Left ventricle myocardium inferior (tissue), 1 donor: ENCODE measurements at regions not wholly inside any gene's neighbourhood (a gene's known extent, or its start where the extent isn't known, plus 50 kb on each side); places are given as distances from the start of the nearest gene placed in this dataset.

Experiments used
- DNase-seq: peaks from one replicate; pipeline ENCODE4 v3.0.0-alpha.2; 2020
- H3K27ac ChIP-seq: fragments of 200-600 bp; replicated peaks from 2 replicates; pipeline ENCODE4 v1.8.0; 2021
- H3K27me3 ChIP-seq: fragments of 200-600 bp; 2 replicates; pipeline ENCODE4 v1.8.0; 2021; ENCODE audit warnings: low read depth
- H3K36me3 ChIP-seq: fragments of 200-600 bp; 2 replicates; pipeline ENCODE4 v1.8.0; 2021
- H3K4me1 ChIP-seq: fragments of 200-600 bp; 2 replicates; pipeline ENCODE4 v1.8.0; 2021
- H3K4me3 ChIP-seq: fragments of 200-600 bp; 2 replicates; pipeline ENCODE4 v1.8.0; 2021; ENCODE audit warnings: mild to moderate bottlenecking, moderate library complexity
- H3K9me3 ChIP-seq: fragments of 200-600 bp; replicated peaks from 2 replicates; pipeline ENCODE4 v1.8.0; 2021
- intact Hi-C: fragments of 100-400 bp; cut with micrococcal nuclease; formaldehyde crosslinking; loops from one replicate; pipeline ENCODE4 v1.11.0; 2022
- TF ChIP-seq, protein P1 (sequence below): fragments of 200-600 bp; IDR thresholded peaks from 2 replicates; pipeline ENCODE4 v1.8.0; 2021; ENCODE audit warnings: antibody characterized with exemption, mild to moderate bottlenecking, borderline replicate concordance
- donor health status: DM: no; HTN: yes; CAD: no; lungs with severe emphysema.

DNA sequence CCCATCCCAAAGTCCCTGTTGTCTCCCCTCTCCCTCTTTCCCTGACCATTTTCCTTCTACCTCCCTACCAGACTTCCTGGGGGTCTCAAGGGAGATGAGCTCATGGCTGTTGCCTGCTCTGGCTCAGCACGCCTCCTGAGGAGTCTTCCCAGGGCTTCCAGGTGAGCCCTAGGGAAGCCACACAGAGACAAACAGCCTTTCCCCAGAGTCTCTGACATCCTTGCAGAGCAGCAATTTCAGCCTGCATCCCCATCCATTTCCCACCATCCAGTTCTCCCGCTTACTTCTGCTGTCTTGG is 189.2 kb upstream of the LINGO1 start:
- Histone ChIP-seq H3K36me3 (no peaks in the 10 kb centered on the region), H3K27me3 (peaks cover 84% of the 10 kb centered on the region), H3K4me1 (peaks cover 17% of the 10 kb centered on the region), H3K9me3 (no peaks in the 10 kb centered on the region), H3K27ac (no peak overlapping the region), H3K4me3 (no peak overlapping the region)
- no peak for DNase-seq
- intact Hi-C loops = loop anchor here (5.0 kb wide), 1 partner anchor 185 kb away; no protein-coding TSS in a partner anchor
- TF ChIP-seq, protein P1, sequence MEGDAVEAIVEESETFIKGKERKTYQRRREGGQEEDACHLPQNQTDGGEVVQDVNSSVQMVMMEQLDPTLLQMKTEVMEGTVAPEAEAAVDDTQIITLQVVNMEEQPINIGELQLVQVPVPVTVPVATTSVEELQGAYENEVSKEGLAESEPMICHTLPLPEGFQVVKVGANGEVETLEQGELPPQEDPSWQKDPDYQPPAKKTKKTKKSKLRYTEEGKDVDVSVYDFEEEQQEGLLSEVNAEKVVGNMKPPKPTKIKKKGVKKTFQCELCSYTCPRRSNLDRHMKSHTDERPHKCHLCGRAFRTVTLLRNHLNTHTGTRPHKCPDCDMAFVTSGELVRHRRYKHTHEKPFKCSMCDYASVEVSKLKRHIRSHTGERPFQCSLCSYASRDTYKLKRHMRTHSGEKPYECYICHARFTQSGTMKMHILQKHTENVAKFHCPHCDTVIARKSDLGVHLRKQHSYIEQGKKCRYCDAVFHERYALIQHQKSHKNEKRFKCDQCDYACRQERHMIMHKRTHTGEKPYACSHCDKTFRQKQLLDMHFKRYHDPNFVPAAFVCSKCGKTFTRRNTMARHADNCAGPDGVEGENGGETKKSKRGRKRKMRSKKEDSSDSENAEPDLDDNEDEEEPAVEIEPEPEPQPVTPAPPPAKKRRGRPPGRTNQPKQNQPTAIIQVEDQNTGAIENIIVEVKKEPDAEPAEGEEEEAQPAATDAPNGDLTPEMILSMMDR = no peak

DNA sequence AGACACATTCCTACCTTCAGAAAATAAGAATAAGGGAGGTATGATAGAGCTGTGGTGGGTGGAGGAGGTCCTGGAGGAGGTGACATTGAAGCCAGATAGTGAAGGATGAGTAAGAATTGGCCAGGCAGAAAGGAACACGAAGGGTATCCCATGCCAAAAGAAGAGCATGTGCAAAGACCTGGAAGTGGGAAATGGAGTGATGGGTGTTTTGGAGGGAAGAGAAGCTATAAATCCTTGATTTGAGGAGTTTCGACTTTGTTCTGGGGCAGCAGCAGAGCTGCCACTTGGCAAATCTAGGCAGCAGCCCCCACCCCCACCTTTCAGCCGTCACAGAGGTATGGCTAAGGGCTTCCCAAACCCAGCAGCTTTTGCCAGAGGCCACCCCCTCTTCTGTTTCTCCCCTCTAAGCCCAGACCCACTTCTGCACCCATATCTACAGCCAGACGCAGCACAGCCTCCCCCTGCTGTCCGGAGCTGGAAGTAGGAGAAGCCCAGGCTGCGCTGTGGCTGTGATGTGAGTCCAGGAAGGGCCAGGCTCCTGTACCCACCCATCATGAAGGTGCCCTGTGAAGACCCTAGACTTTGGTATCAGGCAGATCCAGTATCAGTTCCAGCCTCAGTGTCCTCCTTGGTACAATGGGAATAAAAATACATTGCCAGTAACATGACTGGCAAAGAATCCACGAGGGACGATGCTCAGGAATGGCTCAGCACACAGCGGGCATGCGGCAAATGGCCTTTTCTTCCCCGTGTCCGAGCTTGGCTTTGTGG is 188.7 kb upstream of the LINGO1 start:
- Histone ChIP-seq H3K9me3 (no peaks in the 10 kb centered on the region), H3K27ac (no peak overlapping the region), H3K27me3 (peaks cover 88% of the 10 kb centered on the region), H3K4me3 (no peak overlapping the region), H3K36me3 (no peaks in the 10 kb centered on the region), H3K4me1 (peaks cover 17% of the 10 kb centered on the region)
- peak; percentile 42 for DNase-seq
- TF ChIP-seq, protein P1 = peak; percentile 75
- intact Hi-C loops = loop anchor here (5.0 kb wide), 1 partner anchor 184 kb away; no protein-coding TSS in a partner anchor

DNA sequence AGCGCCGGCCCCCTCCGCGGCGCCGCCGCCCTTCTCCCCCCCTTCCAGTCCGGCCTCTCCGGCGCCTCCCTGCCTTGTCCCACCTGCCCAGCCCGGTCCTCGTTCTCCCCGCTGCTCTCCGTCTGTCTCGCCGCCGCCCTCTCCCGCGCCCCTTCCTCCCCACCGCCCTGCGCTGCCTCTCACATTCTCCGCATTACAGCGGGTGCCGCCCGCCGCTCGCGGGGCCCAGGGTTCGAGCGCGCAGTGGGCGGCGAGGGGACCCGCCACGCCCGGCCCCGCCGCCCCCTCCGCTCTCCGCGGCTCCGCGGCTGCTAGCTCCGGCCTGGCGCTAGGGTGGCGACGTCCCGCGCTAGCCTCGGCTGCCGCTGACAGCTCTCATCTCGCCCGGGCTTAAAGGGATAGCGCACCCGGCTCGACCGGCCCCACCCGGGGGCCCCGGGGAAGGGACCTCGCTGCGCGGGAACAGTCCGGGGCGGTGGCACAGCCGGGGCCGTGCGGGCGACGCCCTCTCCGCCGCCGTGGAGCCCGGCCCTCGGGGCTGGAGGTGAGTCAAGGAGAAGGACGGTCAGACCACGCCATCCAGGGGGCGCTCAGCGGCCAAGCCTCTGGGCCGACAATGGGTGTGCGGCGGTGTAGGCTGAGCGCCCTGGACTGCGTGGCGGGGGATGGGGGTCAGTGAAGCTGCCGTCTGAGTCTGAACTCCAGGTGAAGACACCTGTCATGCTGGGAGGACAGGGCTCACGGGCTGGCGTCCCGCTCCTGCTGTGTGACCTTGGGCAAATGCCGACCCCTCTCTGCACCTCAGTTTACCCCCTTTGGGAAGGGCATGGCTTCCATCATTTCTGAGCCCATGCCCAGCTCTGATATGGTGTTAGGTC is 187.4 kb upstream of the LINGO1 start:
- TF ChIP-seq, protein P1 = peak; percentile 22
- no peaks in the 10 kb centered on the region for H3K9me3 ChIP-seq
- no peak for DNase-seq
- no peak overlapping the region for H3K27ac ChIP-seq
- H3K4me3 ChIP-seq = peak overlapping the region; percentile 60
- H3K27me3 ChIP-seq = peaks cover 96% of the 10 kb centered on the region
- H3K36me3 ChIP-seq = no peaks in the 10 kb centered on the region
- peaks cover 17% of the 10 kb centered on the region for H3K4me1 ChIP-seq
- intact Hi-C loops = loop anchor here (5.0 kb wide), 1 partner anchor 183 kb away; no protein-coding TSS in a partner anchor

DNA sequence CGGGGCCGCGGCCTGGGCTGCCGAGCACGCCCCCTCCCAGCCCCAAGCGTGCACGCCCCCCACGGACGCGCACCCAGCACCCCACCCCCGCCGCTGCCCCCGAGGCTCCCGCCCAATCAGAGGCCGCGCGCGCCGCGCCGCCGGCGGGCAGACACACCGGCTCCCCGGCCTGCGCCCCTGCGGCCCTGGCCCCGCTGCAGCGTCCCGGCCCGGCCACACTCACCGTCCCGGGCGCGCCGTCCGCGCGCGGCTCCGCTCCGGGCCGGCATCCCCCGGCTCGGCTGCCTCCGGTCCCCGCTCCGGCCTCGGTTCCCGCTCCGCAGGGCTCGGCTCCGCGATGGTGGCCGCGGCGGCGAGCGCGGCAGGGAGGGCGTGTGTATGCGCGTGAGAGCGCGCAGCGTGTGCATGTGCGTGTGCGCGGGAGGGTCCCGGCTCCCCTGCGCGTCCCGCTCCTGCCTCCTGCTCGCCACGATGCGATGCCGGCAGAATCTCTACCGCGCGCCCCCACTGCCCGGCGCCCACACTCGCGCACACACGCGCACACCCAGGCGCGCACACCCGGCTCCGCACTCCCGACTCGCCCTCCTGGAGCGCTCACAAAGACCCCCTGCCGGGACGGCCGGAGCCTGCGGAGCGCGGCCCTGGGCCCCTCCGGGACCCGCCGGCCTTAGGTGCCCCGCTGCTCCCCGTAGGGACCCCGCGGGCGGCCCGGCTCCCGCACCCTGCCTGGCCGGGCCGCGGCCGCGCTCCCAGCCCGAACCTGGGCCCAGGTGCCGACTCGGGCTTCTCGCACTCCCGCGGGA is 186.5 kb upstream of the LINGO1 start:
- TF ChIP-seq, protein P1 = no peak
- H3K4me3 ChIP-seq = peak overlapping the region; percentile 60
- DNase-seq = no peak
- H3K36me3 ChIP-seq = no peaks in the 10 kb centered on the region
- intact Hi-C loops = no loop called here
- no peaks in the 10 kb centered on the region for H3K9me3 ChIP-seq
- peaks cover 17% of the 10 kb centered on the region for H3K4me1 ChIP-seq
- H3K27me3 ChIP-seq = peaks cover 98% of the 10 kb centered on the region
- H3K27ac ChIP-seq = no peak overlapping the region

DNA sequence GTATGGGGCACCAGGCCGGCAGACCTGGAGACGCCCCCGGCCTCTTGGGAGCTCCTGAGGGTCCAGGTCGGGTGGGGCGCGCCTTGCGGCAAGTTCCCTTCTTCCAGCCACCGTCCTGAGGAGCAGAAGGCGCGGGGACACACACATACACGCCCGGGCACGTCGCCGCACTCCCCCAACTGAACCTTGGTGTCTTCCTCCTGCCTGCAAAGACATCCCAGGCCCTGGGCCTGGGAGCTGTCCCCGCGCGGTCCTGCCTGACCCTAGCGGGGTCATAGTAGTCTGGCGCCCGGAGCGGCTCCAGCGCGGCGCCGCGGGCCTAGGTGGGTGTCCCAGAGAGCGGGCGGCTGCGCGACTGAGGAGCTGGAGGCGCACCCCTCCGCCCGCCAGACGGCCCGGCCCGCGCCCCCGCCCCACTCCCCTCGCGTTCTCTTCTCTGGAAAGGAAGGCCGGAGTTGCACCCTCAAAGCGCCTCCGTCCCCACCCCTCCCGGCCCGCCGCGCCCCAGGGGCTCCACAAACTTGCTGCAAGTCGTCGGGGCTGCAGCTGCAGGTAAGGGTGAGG is 185.9 kb upstream of the LINGO1 start:
- TF ChIP-seq, protein P1 = no peak
- H3K4me1 ChIP-seq = peaks cover 17% of the 10 kb centered on the region
- peaks cover 98% of the 10 kb centered on the region for H3K27me3 ChIP-seq
- H3K36me3 ChIP-seq = no peaks in the 10 kb centered on the region
- no peak overlapping the region for H3K27ac ChIP-seq
- DNase-seq = no peak
- intact Hi-C loops = no loop called here
- H3K4me3 ChIP-seq = peak overlapping the region; percentile 60
- no peaks in the 10 kb centered on the region for H3K9me3 ChIP-seq
